ENCODE measurements at regions not wholly inside any gene's neighbourhood (a gene's known extent, or its start where the extent isn't known, plus 50 kb on each side); places are given as distances from the start of the nearest gene placed in this dataset.

- TF ChIP-seq CTCF (conservative IDR thresholded peaks at IDR 0.05) (no peak), EZH2 (IDR thresholded peaks at IDR 0.05; ENCODE audit: low read depth) (no peak)
- no peak overlapping the region for H2AFZ ChIP-seq
- no peaks in the 10 kb centered on the region for H3K9me3 ChIP-seq (ENCODE audit: insufficient read depth, low read depth)
- intact Hi-C loops (cut with micrococcal nuclease; ENCODE audit: unreplicated experiment) = no loop called here
- H3K27me3 ChIP-seq (ENCODE audit: insufficient read depth, low read depth) = no peaks in the 10 kb centered on the region
- CTCF ChIA-PET = no interaction called here
- no peaks in the 10 kb centered on the region for H3K79me2 ChIP-seq (ENCODE audit: low read depth)
- no TSS peak for BruUV-seq (replicated peaks)
- POLR2A ChIA-PET (ENCODE audit: unreplicated experiment) = no interaction called here
- H3K4me1 ChIP-seq (replicated peaks; ENCODE audit: insufficient read depth) = no peaks in the 10 kb centered on the region
- H3K4me3 ChIP-seq = no peak overlapping the region
- H3K9me2 ChIP-seq (ENCODE audit: insufficient read depth) = no peaks in the 10 kb centered on the region
- no peak overlapping the region for H3K4me2 ChIP-seq
- no peak for DNase-seq
- no peaks in the 10 kb centered on the region for H3F3A ChIP-seq (ENCODE audit: insufficient read depth, low read depth)
- H3K27ac ChIP-seq = no peak overlapping the region
- H3K36me3 ChIP-seq (ENCODE audit: low read depth) = no peaks in the 10 kb centered on the region
- H4K20me1 ChIP-seq (ENCODE audit: insufficient read depth) = no peaks in the 10 kb centered on the region
Observed at GRCh38 chr3:6228958-6229683, 631.8 kb upstream of the GRM7 start.

- Histone ChIP-seq H4K20me1 (ENCODE audit: insufficient read depth) (no peaks in the 10 kb centered on the region), H3K79me2 (ENCODE audit: low read depth) (no peaks in the 10 kb centered on the region), H3K4me1 (replicated peaks; ENCODE audit: insufficient read depth) (no peaks in the 10 kb centered on the region), H3K9me2 (ENCODE audit: insufficient read depth) (no peaks in the 10 kb centered on the region), H3K27me3 (ENCODE audit: insufficient read depth, low read depth) (no peaks in the 10 kb centered on the region), H3K4me2 (no peak overlapping the region), H3F3A (ENCODE audit: insufficient read depth, low read depth) (no peaks in the 10 kb centered on the region), H3K36me3 (ENCODE audit: low read depth) (no peaks in the 10 kb centered on the region), H2AFZ (no peak overlapping the region), H3K27ac (no peak overlapping the region), H3K4me3 (no peak overlapping the region), H3K9me3 (ENCODE audit: insufficient read depth, low read depth) (no peaks in the 10 kb centered on the region)
- CTCF ChIA-PET = no interaction called here
- intact Hi-C loops (cut with micrococcal nuclease; ENCODE audit: unreplicated experiment) = no loop called here
- POLR2A ChIA-PET (ENCODE audit: unreplicated experiment) = no interaction called here
- DNase-seq = no peak
- TF ChIP-seq EZH2 (IDR thresholded peaks at IDR 0.05; ENCODE audit: low read depth) (no peak), CTCF (conservative IDR thresholded peaks at IDR 0.05) (no peak)
- BruUV-seq (replicated peaks) = no TSS peak
Observed at GRCh38 chr3:6229778-6230410, 631.0 kb upstream of the GRM7 start.

GRCh38 chr3:6242104-6242503 is 618.8 kb upstream of the GRM7 start:
- POLR2A ChIA-PET (ENCODE audit: unreplicated experiment) = no interaction called here
- no peaks in the 10 kb centered on the region for H3K9me3 ChIP-seq (ENCODE audit: insufficient read depth, low read depth)
- H3K4me1 ChIP-seq (replicated peaks; ENCODE audit: insufficient read depth) = no peaks in the 10 kb centered on the region
- no peak for DNase-seq
- BruUV-seq (replicated peaks) = no TSS peak
- no peaks in the 10 kb centered on the region for H3F3A ChIP-seq (ENCODE audit: insufficient read depth, low read depth)
- H2AFZ ChIP-seq = no peak overlapping the region
- CTCF ChIA-PET = no interaction called here
- H3K4me2 ChIP-seq = no peak overlapping the region
- no peaks in the 10 kb centered on the region for H3K27me3 ChIP-seq (ENCODE audit: insufficient read depth, low read depth)
- no peak overlapping the region for H3K27ac ChIP-seq
- no peaks in the 10 kb centered on the region for H3K36me3 ChIP-seq (ENCODE audit: low read depth)
- no peak for TF ChIP-seq CTCF (conservative IDR thresholded peaks at IDR 0.05)
- TF ChIP-seq EZH2 (IDR thresholded peaks at IDR 0.05; ENCODE audit: low read depth) = no peak
- no peaks in the 10 kb centered on the region for H3K79me2 ChIP-seq (ENCODE audit: low read depth)
- H3K4me3 ChIP-seq = no peak overlapping the region
- H3K9me2 ChIP-seq (ENCODE audit: insufficient read depth) = no peaks in the 10 kb centered on the region
- intact Hi-C loops (cut with micrococcal nuclease; ENCODE audit: unreplicated experiment) = no loop called here
- H4K20me1 ChIP-seq (ENCODE audit: insufficient read depth) = no peaks in the 10 kb centered on the region; the same call in 1 of the 2 replicates
